Breast epithelium (tissue), 3 donors: ENCODE measurements at regions not wholly inside any gene's neighbourhood (a gene's known extent, or its start where the extent isn't known, plus 50 kb on each side); places are given as distances from the start of the nearest gene placed in this dataset.
"Not testable (repeated sequence)": the region's sequence is repeated elsewhere in the genome, so short reads cannot be mapped to it uniquely, and the experiment has no call there.

Source experiments
- POLR2A ChIP-seq: fragments of 450-650 bp; IDR thresholded peaks from one replicate; pipeline ENCODE4 v1.6.1; 2016; ENCODE audit warnings: antibody characterized with exemption, mild to moderate bottlenecking, moderate library complexity
- POLR2AphosphoS5 ChIP-seq, 3 donors: sonication (generic); formaldehyde crosslinking; IDR thresholded peaks; one replicate each; pipeline ENCODE4 v1.6.1; 2017; ENCODE audit warnings: antibody characterized with exemption in 3 of 3

GRCh38 chr21:6363591-6363990, 4157.8 kb upstream of the TPTE start:
- not testable (repeated sequence) for TF ChIP-seq POLR2A; POLR2AphosphoS5 (IDR thresholded peaks at IDR 0.05)
